Pancreas (tissue), 10 donors: ENCODE measurements at regions not wholly inside any gene's neighbourhood (a gene's known extent, or its start where the extent isn't known, plus 50 kb on each side); places are given as distances from the start of the nearest gene placed in this dataset.

Experiments used
- ATAC-seq, 4 donors: fragments of 200-7000 bp; cut with Tn5 transposase; one replicate each; pipeline versions ENCODE4 v1.8.0 to v1.9.1; 2020; ENCODE audit warnings: mild to moderate bottlenecking in 4 of 4, moderate library complexity in 4 of 4
- DNase-seq, 6 donors: peaks; one replicate each; pipeline ENCODE4 v3.0.0-alpha.2; 2020
- FAIRE-seq: peaks from 2 replicates; lab custom pipeline; 2012; peaks lifted over from hg19 to GRCh38; lab: Jason Lieb, UNC
- H3K27ac ChIP-seq, 4 donors: fragments of 200-600 bp; sonication (generic); 1 replicate in 3 of 4; 2 replicates in 1 of 4; pipeline versions ENCODE4 v1.5.0 to v1.8.0; 2020
- H3K27me3 ChIP-seq, 4 donors: fragments of 200-600 bp; one replicate each; pipeline ENCODE4 v1.8.0; 2021
- H3K36me3 ChIP-seq, 3 donors: fragments of 200-600 bp; sonication (generic) in 1 of 3; one replicate each; pipeline versions ENCODE4 v1.5.0 to v1.8.0; 2020 to 2021
- H3K4me1 ChIP-seq, 3 donors: fragments of 200-600 bp; one replicate each; pipeline ENCODE4 v1.8.0; 2021
- H3K4me3 ChIP-seq, 4 donors: fragments of 200-600 bp; sonication (generic) in 2 of 4; one replicate each; pipeline versions ENCODE4 v1.5.0 to v1.8.0; 2020 to 2021
- H3K9me3 ChIP-seq, 4 donors: fragments of 200-600 bp; one replicate each; pipeline ENCODE4 v1.8.0; 2021
- CTCF ChIP-seq, 4 donors: fragments of 200-600 bp; sonication (generic) in 3 of 4; IDR thresholded peaks; one replicate each; pipeline versions ENCODE4 v1.5.0 to v1.8.0; 2021; ENCODE audit warnings: antibody characterized with exemption in 4 of 4
- WGBS, 2 donors: extraction: QIAGEN DNeasy Blood & Tissue Kit; methylation state at CpG; one replicate each; pipeline ENCODE4 v1.1.7; 2013; 5-methylcytosine and 5-hydroxymethylcytosine counted together
- intact Hi-C, 3 donors: fragments of 100-400 bp; cut with DNase I; formaldehyde crosslinking; loops; one replicate each; pipeline versions ENCODE4 v1.11.1 to v1.14.2; 2022
- donor health status: healthy with polysubstance abuse.
- donor health status: DM: no; HTN: no; CAD: no; lungs with moderate emphysema.
- donor health status: DM: no; HTN: no; CAD: no.
- donor health status: control.
- donor health status: control.
- donor health status: Bipolar disorder and iron deficiency.
- donor health status: DM: yes; HTN: yes; CAD: no.
- donor health status: DM: no; HTN: no; CAD: no.
- donor health status: DM: no; HTN: no; CAD: no.
- donor health status: DM: yes; HTN: yes; CAD: no.

- DNase-seq = no peak
- no peak overlapping the region for H3K27ac ChIP-seq
- H3K36me3 ChIP-seq = no peaks in the 10 kb centered on the region
- no peaks in the 10 kb centered on the region for H3K27me3 ChIP-seq
- WGBS, 2 donors = 30 to 39% methylated on average over 3 of the region's 3 CpGs
- H3K9me3 ChIP-seq = no peaks in the 10 kb centered on the region
- intact Hi-C loops = no loop called here
- no peak overlapping the region for H3K4me3 ChIP-seq
- no peaks in the 10 kb centered on the region for H3K4me1 ChIP-seq
- FAIRE-seq = no peak
- TF ChIP-seq CTCF (IDR thresholded peaks at IDR 0.05) = no peak
- ATAC-seq = no peak
These were observed 225.8 kb upstream of the SLC10A2 start for GRCh38 chr13:103291798-103292572.

- FAIRE-seq (no peak), DNase-seq (no peak), ATAC-seq (no peak)
- H3K4me3 ChIP-seq = no peak overlapping the region
- no peaks in the 10 kb centered on the region for H3K9me3 ChIP-seq
- H3K36me3 ChIP-seq = no peaks in the 10 kb centered on the region
- 74 to 91% methylated on average over 3 of the region's 3 CpGs for WGBS, 2 donors
- no peaks in the 10 kb centered on the region for H3K27me3 ChIP-seq
- H3K27ac ChIP-seq = no peak overlapping the region
- intact Hi-C loops = no loop called here
- no peak for TF ChIP-seq CTCF (IDR thresholded peaks at IDR 0.05)
- H3K4me1 ChIP-seq = no peaks in the 10 kb centered on the region
These were observed 225.0 kb upstream of the SLC10A2 start for GRCh38 chr13:103291226-103291625.

DNA sequence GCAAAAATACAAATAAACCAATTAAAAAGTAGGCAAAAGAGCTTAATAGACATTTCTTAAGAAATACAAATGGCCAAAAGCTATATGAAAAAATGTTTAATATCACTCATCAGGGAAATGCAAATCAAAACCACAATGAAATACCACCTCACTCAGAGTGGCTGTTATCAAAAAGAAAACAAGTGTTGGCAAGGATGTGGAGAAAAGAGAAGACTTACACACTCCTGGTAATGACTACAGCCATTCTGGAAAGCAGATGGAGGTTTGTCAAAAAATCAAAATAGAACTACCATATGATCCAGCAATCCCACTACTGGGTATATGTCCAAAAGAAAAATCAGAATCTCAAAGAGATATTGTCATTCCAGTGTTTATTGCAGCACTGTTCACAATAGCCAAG, 223.5 kb upstream of the SLC10A2 start:
- DNase-seq (no peak), FAIRE-seq (no peak), ATAC-seq (no peak)
- no peaks in the 10 kb centered on the region for H3K9me3 ChIP-seq
- no peak overlapping the region for H3K4me3 ChIP-seq
- no peaks in the 10 kb centered on the region for H3K4me1 ChIP-seq
- H3K27me3 ChIP-seq = no peaks in the 10 kb centered on the region
- no peaks in the 10 kb centered on the region for H3K36me3 ChIP-seq
- no peak for TF ChIP-seq CTCF (IDR thresholded peaks at IDR 0.05)
- H3K27ac ChIP-seq = no peak overlapping the region
- intact Hi-C loops = no loop called here

- 61 to 66% methylated on average over 7 of the region's 7 CpGs for WGBS, 2 donors
- no peak for ATAC-seq
These were observed 221.9 kb upstream of the SLC10A2 start for GRCh38 chr13:103288114-103288513.

More at GRCh38 chr13:103288114-103288513, 221.9 kb upstream of the SLC10A2 start:
- no peak overlapping the region for H3K27ac ChIP-seq
- TF ChIP-seq CTCF (IDR thresholded peaks at IDR 0.05) = no peak
- H3K27me3 ChIP-seq = no peaks in the 10 kb centered on the region
- no peaks in the 10 kb centered on the region for H3K9me3 ChIP-seq
- no peaks in the 10 kb centered on the region for H3K36me3 ChIP-seq
- intact Hi-C loops = no loop called here
- no peak overlapping the region for H3K4me3 ChIP-seq
- DNase-seq (no peak), FAIRE-seq (no peak)
- H3K4me1 ChIP-seq = no peaks in the 10 kb centered on the region
